HEK293T (cell line): ENCODE measurements at regions not wholly inside any gene's neighbourhood (a gene's known extent, or its start where the extent isn't known, plus 50 kb on each side); places are given as distances from the start of the nearest gene placed in this dataset.

Experiments used
- BHLHE40 ChIP-seq: fragments of 450-650 bp; IDR thresholded peaks from 2 replicates; pipeline ENCODE4 v1.6.1; 2016; ENCODE audit warnings: mild to moderate bottlenecking, moderate library complexity, borderline replicate concordance
- FOXM1 ChIP-seq: fragments of 450-650 bp; IDR thresholded peaks from 2 replicates; pipeline ENCODE4 v1.6.1; 2017; ENCODE audit warnings: mild to moderate bottlenecking, borderline replicate concordance
- L3MBTL2 ChIP-seq: fragments of 450-650 bp; conservative IDR thresholded peaks from 2 replicates; pipeline ENCODE4 v1.6.1; 2016; ENCODE audit warnings: mild to moderate bottlenecking

DNA sequence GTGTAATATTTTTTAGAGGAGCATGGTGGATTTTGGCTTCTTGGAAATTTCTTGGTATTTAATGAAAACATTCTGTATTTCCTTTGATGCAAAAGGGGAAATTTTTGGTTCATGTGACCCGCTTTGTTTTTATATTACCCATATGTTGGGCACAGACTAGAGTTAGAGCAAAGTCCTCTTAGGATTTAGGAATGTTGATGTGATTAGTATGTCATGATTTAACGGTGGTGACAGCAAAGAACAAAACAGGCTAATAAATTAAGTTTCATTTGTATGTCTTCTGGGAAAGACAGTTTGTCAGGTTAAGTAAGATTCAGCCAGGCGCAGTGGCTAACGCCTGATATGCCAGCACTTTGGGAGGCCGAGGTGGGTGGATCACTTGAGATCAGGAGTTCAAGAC is 304.6 kb downstream of the REEP3 start:
- no peak for TF ChIP-seq FOXM1
- no peak for TF ChIP-seq BHLHE40
- no peak for TF ChIP-seq L3MBTL2
